ENCODE measurements at regions not wholly inside any gene's neighbourhood (a gene's known extent, or its start where the extent isn't known, plus 50 kb on each side); places are given as distances from the start of the nearest gene placed in this dataset.
A peak's percentile ranks its signal among the peaks of the same experiment; 100 is the strongest.

DNA sequence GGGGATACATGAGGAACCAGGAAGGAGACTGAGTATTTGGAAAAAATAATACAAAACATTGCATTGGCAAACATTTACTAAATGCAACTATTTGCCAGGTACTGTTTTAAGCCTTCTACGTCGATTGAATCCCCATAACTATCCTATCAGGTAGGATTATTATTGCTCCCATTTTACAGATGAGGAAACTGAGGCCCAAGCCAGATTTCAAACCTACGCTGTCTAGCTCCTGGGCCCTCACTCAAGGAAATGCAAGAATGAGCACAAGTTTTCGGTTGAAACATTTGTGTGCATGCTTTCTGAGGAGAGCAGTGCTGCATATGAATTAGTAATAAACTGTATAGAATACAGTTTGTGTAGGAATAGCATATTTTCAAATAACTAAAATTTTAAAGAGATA lies 206.7 kb downstream of the CEP135 start:
- no peak for DNase-seq
- H3K9me3 ChIP-seq, result no peaks in the 10 kb centered on the region
- H3K27me3 ChIP-seq, result no peaks in the 10 kb centered on the region
- peaks cover 3% of the 10 kb centered on the region; the same call in 1 of the 2 replicates for H3K4me1 ChIP-seq
- H3K4me3 ChIP-seq (ENCODE audit: low read depth, low read length), result no peak overlapping the region
- 0 out of 2 replicates have a peak, but pooled peaks cover under 1% of the 10 kb centered on the region for H3K36me3 ChIP-seq
- TF ChIP-seq, protein P1, sequence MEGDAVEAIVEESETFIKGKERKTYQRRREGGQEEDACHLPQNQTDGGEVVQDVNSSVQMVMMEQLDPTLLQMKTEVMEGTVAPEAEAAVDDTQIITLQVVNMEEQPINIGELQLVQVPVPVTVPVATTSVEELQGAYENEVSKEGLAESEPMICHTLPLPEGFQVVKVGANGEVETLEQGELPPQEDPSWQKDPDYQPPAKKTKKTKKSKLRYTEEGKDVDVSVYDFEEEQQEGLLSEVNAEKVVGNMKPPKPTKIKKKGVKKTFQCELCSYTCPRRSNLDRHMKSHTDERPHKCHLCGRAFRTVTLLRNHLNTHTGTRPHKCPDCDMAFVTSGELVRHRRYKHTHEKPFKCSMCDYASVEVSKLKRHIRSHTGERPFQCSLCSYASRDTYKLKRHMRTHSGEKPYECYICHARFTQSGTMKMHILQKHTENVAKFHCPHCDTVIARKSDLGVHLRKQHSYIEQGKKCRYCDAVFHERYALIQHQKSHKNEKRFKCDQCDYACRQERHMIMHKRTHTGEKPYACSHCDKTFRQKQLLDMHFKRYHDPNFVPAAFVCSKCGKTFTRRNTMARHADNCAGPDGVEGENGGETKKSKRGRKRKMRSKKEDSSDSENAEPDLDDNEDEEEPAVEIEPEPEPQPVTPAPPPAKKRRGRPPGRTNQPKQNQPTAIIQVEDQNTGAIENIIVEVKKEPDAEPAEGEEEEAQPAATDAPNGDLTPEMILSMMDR (IDR thresholded peaks at IDR 0.05; ENCODE audit: low read depth, low read length), result no peak

DNA sequence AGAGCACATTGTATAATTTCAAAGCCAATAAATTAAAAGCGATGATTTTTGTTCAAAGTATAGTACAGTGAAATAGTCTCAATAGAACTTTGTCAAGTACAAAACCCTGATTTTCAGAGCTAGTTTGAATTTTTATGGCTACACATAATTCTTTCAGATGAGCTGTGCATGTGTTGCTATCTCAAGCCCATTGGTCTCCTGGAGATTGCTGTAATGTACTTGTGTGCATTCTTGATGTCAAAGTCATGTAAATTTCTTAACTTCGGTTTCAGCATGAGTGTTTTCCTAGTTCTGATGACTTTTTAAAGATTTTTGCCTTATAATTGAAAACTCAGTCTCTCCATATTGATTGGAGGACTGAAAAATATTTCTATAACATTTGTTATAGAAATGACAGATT lies 200.8 kb downstream of the CEP135 start:
- TF ChIP-seq, protein P1 (IDR thresholded peaks at IDR 0.05; ENCODE audit: low read depth, low read length), result no peak
- Histone ChIP-seq H3K4me1 (peaks cover 12% of the 10 kb centered on the region), H3K36me3 (no peaks in the 10 kb centered on the region), H3K4me3 (ENCODE audit: low read depth, low read length) (no peak overlapping the region), H3K9me3 (no peaks in the 10 kb centered on the region), H3K27me3 (no peaks in the 10 kb centered on the region)
- no peak for DNase-seq

DNA sequence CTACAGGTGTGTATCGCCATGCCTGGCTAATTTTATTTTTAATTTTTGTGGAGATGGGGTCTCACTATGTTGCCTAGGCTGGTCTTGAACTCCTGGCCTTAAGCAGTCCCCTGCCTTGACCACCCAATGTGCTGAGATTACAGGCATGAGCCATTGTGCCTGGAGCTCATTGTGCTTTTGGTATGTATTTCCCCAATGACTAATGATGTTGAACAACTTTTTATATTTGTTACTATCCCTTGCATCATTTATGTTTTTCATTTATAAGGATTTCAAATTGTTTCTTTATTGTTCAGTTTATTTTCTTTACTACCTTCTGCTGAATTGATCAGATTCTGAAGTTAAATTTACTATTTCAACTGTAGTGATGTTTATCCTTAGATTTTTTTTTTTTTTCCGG lies 199.7 kb downstream of the CEP135 start:
- peaks cover 12% of the 10 kb centered on the region for H3K4me1 ChIP-seq
- no peaks in the 10 kb centered on the region for H3K27me3 ChIP-seq
- TF ChIP-seq, protein P1 (IDR thresholded peaks at IDR 0.05; ENCODE audit: low read depth, low read length), result no peak
- H3K9me3 ChIP-seq, result no peaks in the 10 kb centered on the region
- H3K36me3 ChIP-seq, result no peaks in the 10 kb centered on the region
- DNase-seq, result no peak
- H3K4me3 ChIP-seq (ENCODE audit: low read depth, low read length), result no peak overlapping the region; the same call in 1 of the 2 replicates

DNA sequence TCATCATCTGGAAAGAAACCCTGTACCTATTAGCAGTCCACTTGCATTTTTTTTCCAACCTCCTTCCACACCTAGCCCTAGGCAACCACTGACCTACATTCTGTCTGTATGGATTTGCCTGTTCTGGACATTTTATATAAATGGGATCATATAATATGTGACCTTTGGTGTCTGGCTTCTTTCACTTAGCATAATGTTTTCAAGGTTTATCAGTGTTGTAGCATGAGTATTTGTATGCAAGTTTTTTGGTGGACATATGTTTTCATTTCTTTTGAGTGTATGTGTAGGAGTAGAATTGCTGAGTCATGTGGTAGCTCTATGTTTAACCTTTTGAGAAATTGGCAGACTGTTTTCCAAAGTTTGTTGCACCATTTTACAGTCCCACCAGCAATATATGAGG lies 198.6 kb downstream of the CEP135 start:
- TF ChIP-seq, protein P1 (IDR thresholded peaks at IDR 0.05; ENCODE audit: low read depth, low read length), result no peak
- Histone ChIP-seq H3K9me3 (no peaks in the 10 kb centered on the region), H3K36me3 (no peaks in the 10 kb centered on the region), H3K4me3 (ENCODE audit: low read depth, low read length) (peak overlapping the region; percentile 13; the same call in 1 of the 2 replicates), H3K4me1 (peaks cover 12% of the 10 kb centered on the region), H3K27me3 (no peaks in the 10 kb centered on the region)
- peak; percentile 61 for DNase-seq

DNA sequence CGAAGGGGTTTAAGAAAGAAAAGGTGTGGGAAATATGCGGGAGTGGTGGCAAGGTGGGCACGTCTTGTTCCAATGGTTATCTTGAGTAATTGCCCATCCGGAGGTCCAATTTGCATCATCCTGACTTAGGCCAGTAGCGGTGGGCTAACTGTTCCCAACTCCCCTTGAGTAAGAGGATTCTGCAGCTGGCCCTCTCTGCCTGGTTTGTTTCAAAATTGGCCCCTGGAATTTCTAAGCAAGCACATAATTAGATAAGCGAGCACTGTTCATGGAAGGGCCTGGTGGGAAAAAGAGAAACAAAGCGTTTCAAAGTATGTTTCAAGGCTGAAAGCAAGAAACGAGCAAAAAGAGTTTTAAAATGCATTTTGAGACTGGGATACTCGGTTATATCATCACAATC lies 198.2 kb downstream of the CEP135 start:
- Histone ChIP-seq H3K36me3 (no peaks in the 10 kb centered on the region), H3K4me3 (ENCODE audit: low read depth, low read length) (peak overlapping the region; percentile 27), H3K9me3 (no peaks in the 10 kb centered on the region), H3K27me3 (no peaks in the 10 kb centered on the region), H3K4me1 (peaks cover 12% of the 10 kb centered on the region)
- peak; percentile 76 for DNase-seq
- TF ChIP-seq, protein P1 (IDR thresholded peaks at IDR 0.05; ENCODE audit: low read depth, low read length), result no peak

DNA sequence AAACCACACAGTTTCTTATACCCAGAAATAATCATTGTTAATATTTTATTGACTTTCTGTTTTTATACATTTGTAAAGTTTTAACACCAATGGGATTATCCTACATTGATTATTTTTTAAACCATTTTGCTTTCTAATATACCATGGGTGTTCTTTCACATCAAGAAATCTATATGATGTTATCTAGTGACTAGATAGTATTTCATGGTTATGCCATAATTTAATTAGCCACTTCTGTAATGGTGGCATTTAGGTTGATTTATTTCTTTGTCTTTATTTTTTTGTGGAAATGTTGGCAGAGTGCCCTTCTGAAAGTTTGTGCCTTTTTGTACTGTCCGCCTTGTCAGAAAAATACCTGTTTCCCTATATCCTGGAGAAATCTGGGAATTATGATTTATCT lies 193.3 kb downstream of the CEP135 start:
- TF ChIP-seq, protein P1 (IDR thresholded peaks at IDR 0.05; ENCODE audit: low read depth, low read length), result no peak
- Histone ChIP-seq H3K36me3 (no peaks in the 10 kb centered on the region), H3K27me3 (no peaks in the 10 kb centered on the region), H3K4me1 (peaks cover 15% of the 10 kb centered on the region), H3K4me3 (ENCODE audit: low read depth, low read length) (no peak overlapping the region), H3K9me3 (no peaks in the 10 kb centered on the region)
- DNase-seq, result no peak

All from BE2C (cell line).